Thoracic aorta (tissue), 2 donors: ENCODE measurements at regions not wholly inside any gene's neighbourhood (a gene's known extent, or its start where the extent isn't known, plus 50 kb on each side); places are given as distances from the start of the nearest gene placed in this dataset.

Source experiments
- ATAC-seq: fragments of 150-250 bp; one replicate; pipeline ENCODE4 v1.8.0; 2017; ENCODE audit warnings: low read depth; ENCODE audit not compliant: insufficient number of reproducible peaks, low FRiP score
- DNase-seq: peaks from one replicate; pipeline ENCODE4 v3.0.0-alpha.2; 2020; ENCODE audit warnings: low spot score
- H3K27ac ChIP-seq, 2 donors: fragments of 200-600 bp; sonication (generic); 1 replicate in 1 of 2; 2 replicates in 1 of 2; pipeline ENCODE4 v1.5.1; 2016; ENCODE audit warnings: mild to moderate bottlenecking in 2 of 2, moderate library complexity in 2 of 2
- H3K27me3 ChIP-seq: fragments of 200-600 bp; sonication (generic); replicated peaks from 2 replicates; pipeline ENCODE4 v1.6.0; 2016; ENCODE audit warnings: mild to moderate bottlenecking; ENCODE audit not compliant: insufficient read depth
- H3K36me3 ChIP-seq: fragments of 200-600 bp; sonication (generic); one replicate; pipeline ENCODE4 v1.5.1; 2016
- H3K4me1 ChIP-seq, 2 donors: fragments of 200-600 bp; sonication (generic); 1 replicate in 1 of 2; 2 replicates in 1 of 2; pipeline versions ENCODE4 v1.5.1 to v1.6.0; 2016; ENCODE audit warnings: low read depth in 2 of 2, mild to moderate bottlenecking in 1 of 2; ENCODE audit not compliant: control insufficient read depth in 1 of 2
- H3K4me3 ChIP-seq: fragments of 200-600 bp; sonication (generic); 2 replicates; pipeline ENCODE4 v1.5.1; 2016; ENCODE audit warnings: mild to moderate bottlenecking
- H3K9me3 ChIP-seq: fragments of 200-600 bp; sonication (generic); 2 replicates; pipeline ENCODE4 v1.5.1; 2016
- CTCF ChIP-seq: fragments of 200-600 bp; sonication (generic); IDR thresholded peaks from one replicate; pipeline ENCODE4 v1.5.1; 2019; ENCODE audit warnings: antibody characterized with exemption

GRCh38 chr5:10157085-10157669 lies 92.5 kb downstream of the ATPSCKMT start:
- Histone ChIP-seq H3K27ac (no peak overlapping the region), H3K27me3 (no peaks in the 10 kb centered on the region), H3K4me1 (no peaks in the 10 kb centered on the region), H3K9me3 (no peaks in the 10 kb centered on the region), H3K36me3 (no peaks in the 10 kb centered on the region), H3K4me3 (no peak overlapping the region)
- TF ChIP-seq CTCF, result no peak
- ATAC-seq, result no peak
- no peak for DNase-seq

- Histone ChIP-seq H3K36me3 (no peaks in the 10 kb centered on the region), H3K4me1 (no peaks in the 10 kb centered on the region), H3K27ac (no peak overlapping the region), H3K9me3 (no peaks in the 10 kb centered on the region), H3K4me3 (no peak overlapping the region), H3K27me3 (no peaks in the 10 kb centered on the region)
- ATAC-seq, result no peak
- no peak for TF ChIP-seq CTCF
- no peak for DNase-seq
Observed at GRCh38 chr5:10155897-10156667, 93.6 kb downstream of the ATPSCKMT start.

- no peak overlapping the region for H3K27ac ChIP-seq
- no peaks in the 10 kb centered on the region for H3K27me3 ChIP-seq
- H3K4me3 ChIP-seq, result no peak overlapping the region
- ATAC-seq, result no peak
- H3K36me3 ChIP-seq, result no peaks in the 10 kb centered on the region
- no peaks in the 10 kb centered on the region for H3K4me1 ChIP-seq
- DNase-seq, result no peak
- no peak for TF ChIP-seq CTCF
- H3K9me3 ChIP-seq, result no peaks in the 10 kb centered on the region
Observed at GRCh38 chr5:10153808-10154537, 95.7 kb downstream of the ATPSCKMT start.

GRCh38 chr5:10153394-10153793 lies 96.3 kb downstream of the ATPSCKMT start:
- Histone ChIP-seq H3K4me3 (no peak overlapping the region), H3K27me3 (no peaks in the 10 kb centered on the region), H3K27ac (no peak overlapping the region), H3K36me3 (no peaks in the 10 kb centered on the region), H3K9me3 (no peaks in the 10 kb centered on the region), H3K4me1 (no peaks in the 10 kb centered on the region)
- no peak for ATAC-seq
- no peak for TF ChIP-seq CTCF
- no peak for DNase-seq

GRCh38 chr5:10151656-10152055 lies 98.0 kb downstream of the ATPSCKMT start:
- H3K9me3 ChIP-seq, result no peaks in the 10 kb centered on the region
- no peak for ATAC-seq
- H3K36me3 ChIP-seq, result no peaks in the 10 kb centered on the region
- DNase-seq, result no peak
- H3K4me3 ChIP-seq, result no peak overlapping the region
- H3K27ac ChIP-seq, result no peak overlapping the region
- H3K27me3 ChIP-seq, result no peaks in the 10 kb centered on the region
- TF ChIP-seq CTCF, result no peak
- H3K4me1 ChIP-seq, result no peaks in the 10 kb centered on the region
